ENCODE measurements at regions not wholly inside any gene's neighbourhood (a gene's known extent, or its start where the extent isn't known, plus 50 kb on each side); places are given as distances from the start of the nearest gene placed in this dataset.
A peak's percentile ranks its signal among the peaks of the same experiment; 100 is the strongest.

- Histone ChIP-seq H3K4me3 (ENCODE audit: low read depth, low read length) (no peak overlapping the region), H3K27me3 (no peaks in the 10 kb centered on the region), H3K4me1 (no peaks in the 10 kb centered on the region), H3K36me3 (no peaks in the 10 kb centered on the region), H3K9me3 (no peaks in the 10 kb centered on the region)
- TF ChIP-seq CTCF (IDR thresholded peaks at IDR 0.05; ENCODE audit: low read depth, low read length): no peak
- no peak for DNase-seq
These were observed 870.1 kb downstream of the JRKL start for GRCh38 chr11:97259884-97260283.

- no peaks in the 10 kb centered on the region for H3K9me3 ChIP-seq
- no peaks in the 10 kb centered on the region for H3K36me3 ChIP-seq
- TF ChIP-seq CTCF (IDR thresholded peaks at IDR 0.05; ENCODE audit: low read depth, low read length): no peak
- DNase-seq: no peak
- H3K27me3 ChIP-seq: no peaks in the 10 kb centered on the region
- H3K4me3 ChIP-seq (ENCODE audit: low read depth, low read length): no peak overlapping the region
- H3K4me1 ChIP-seq: no peaks in the 10 kb centered on the region
These were observed 873.5 kb downstream of the JRKL start for GRCh38 chr11:97263183-97263858.

GRCh38 chr11:97269527-97269926 is 879.7 kb downstream of the JRKL start:
- Histone ChIP-seq H3K36me3 (no peaks in the 10 kb centered on the region), H3K4me3 (ENCODE audit: low read depth, low read length) (no peak overlapping the region), H3K9me3 (no peaks in the 10 kb centered on the region), H3K27me3 (no peaks in the 10 kb centered on the region), H3K4me1 (no peaks in the 10 kb centered on the region)
- no peak for DNase-seq
- TF ChIP-seq CTCF (IDR thresholded peaks at IDR 0.05; ENCODE audit: low read depth, low read length): peak; percentile 59

- Histone ChIP-seq H3K4me1 (no peaks in the 10 kb centered on the region), H3K27me3 (no peaks in the 10 kb centered on the region), H3K4me3 (ENCODE audit: low read depth, low read length) (no peak overlapping the region), H3K36me3 (no peaks in the 10 kb centered on the region), H3K9me3 (no peaks in the 10 kb centered on the region)
- TF ChIP-seq CTCF (IDR thresholded peaks at IDR 0.05; ENCODE audit: low read depth, low read length): no peak
- DNase-seq: no peak
These were observed 889.5 kb downstream of the JRKL start for GRCh38 chr11:97279341-97279740.

GRCh38 chr11:97280347-97280746 is 890.5 kb downstream of the JRKL start:
- H3K9me3 ChIP-seq: no peaks in the 10 kb centered on the region
- TF ChIP-seq CTCF (IDR thresholded peaks at IDR 0.05; ENCODE audit: low read depth, low read length): no peak
- DNase-seq: no peak
- H3K4me3 ChIP-seq (ENCODE audit: low read depth, low read length): no peak overlapping the region
- H3K4me1 ChIP-seq: no peaks in the 10 kb centered on the region
- no peaks in the 10 kb centered on the region for H3K36me3 ChIP-seq
- no peaks in the 10 kb centered on the region for H3K27me3 ChIP-seq

GRCh38 chr11:97289823-97290222 is 900.0 kb downstream of the JRKL start:
- DNase-seq: no peak
- H3K4me1 ChIP-seq: no peaks in the 10 kb centered on the region
- no peaks in the 10 kb centered on the region for H3K36me3 ChIP-seq
- TF ChIP-seq CTCF (IDR thresholded peaks at IDR 0.05; ENCODE audit: low read depth, low read length): no peak
- no peaks in the 10 kb centered on the region for H3K27me3 ChIP-seq
- H3K4me3 ChIP-seq (ENCODE audit: low read depth, low read length): no peak overlapping the region
- H3K9me3 ChIP-seq: no peaks in the 10 kb centered on the region

Measured in BE2C (cell line).